ENCODE measurements at regions not wholly inside any gene's neighbourhood (a gene's known extent, or its start where the extent isn't known, plus 50 kb on each side); places are given as distances from the start of the nearest gene placed in this dataset.

DNA sequence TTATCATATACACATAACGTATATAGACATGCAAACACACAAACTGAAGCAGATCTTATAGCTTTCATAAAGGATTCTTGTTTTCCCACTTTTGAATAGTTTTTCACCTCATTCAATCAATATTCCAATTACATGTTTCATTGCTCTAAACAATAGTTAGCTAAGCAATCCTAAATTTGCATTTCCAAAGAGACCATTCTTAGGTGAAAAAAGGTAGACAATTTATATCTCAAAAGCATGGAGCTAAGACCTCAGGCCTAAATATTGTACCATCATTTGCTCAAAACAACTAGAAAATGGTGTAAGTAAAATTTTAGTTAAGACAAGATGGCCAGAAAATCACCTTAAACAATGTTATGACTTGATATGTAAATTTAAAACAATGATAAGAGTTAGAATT, 1148.5 kb upstream of the DIAPH2 start:
- no peak for TF ChIP-seq CREB1 (IDR thresholded peaks at IDR 0.05)
- TF ChIP-seq CREB1 (CRISPR knock-in tag; IDR thresholded peaks at IDR 0.05), result no peak
- no peak for TF ChIP-seq CTCF (CRISPR knock-in tag; IDR thresholded peaks at IDR 0.05)
- no peak for TF ChIP-seq ZNF276 (CRISPR knock-in tag; IDR thresholded peaks at IDR 0.05; ENCODE audit: low read depth)
- no peak for TF ChIP-seq ZNF121 (CRISPR knock-in tag; IDR thresholded peaks at IDR 0.05)
- no peak for TF ChIP-seq SETDB1 (CRISPR knock-in tag; IDR thresholded peaks at IDR 0.05; ENCODE audit: borderline replicate concordance)
- TF ChIP-seq ARNT (IDR thresholded peaks at IDR 0.05), result no peak
- TF ChIP-seq, protein P1, sequence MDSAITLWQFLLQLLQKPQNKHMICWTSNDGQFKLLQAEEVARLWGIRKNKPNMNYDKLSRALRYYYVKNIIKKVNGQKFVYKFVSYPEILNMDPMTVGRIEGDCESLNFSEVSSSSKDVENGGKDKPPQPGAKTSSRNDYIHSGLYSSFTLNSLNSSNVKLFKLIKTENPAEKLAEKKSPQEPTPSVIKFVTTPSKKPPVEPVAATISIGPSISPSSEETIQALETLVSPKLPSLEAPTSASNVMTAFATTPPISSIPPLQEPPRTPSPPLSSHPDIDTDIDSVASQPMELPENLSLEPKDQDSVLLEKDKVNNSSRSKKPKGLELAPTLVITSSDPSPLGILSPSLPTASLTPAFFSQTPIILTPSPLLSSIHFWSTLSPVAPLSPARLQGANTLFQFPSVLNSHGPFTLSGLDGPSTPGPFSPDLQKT (CRISPR knock-in tag; IDR thresholded peaks at IDR 0.05; ENCODE audit: borderline replicate concordance), result no peak
- TF ChIP-seq SRSF1 (optimal IDR thresholded peaks at IDR 0.05; ENCODE audit: low read depth, low read length), result no peak
- no peak for TF ChIP-seq SMYD3 (CRISPR knock-in tag; IDR thresholded peaks at IDR 0.05)
- TF ChIP-seq ETV6 (CRISPR knock-in tag; conservative IDR thresholded peaks at IDR 0.05), result no peak
- no peak for TF ChIP-seq NFRKB (IDR thresholded peaks at IDR 0.05)
- no peak for TF ChIP-seq ZBTB26 (CRISPR knock-in tag; IDR thresholded peaks at IDR 0.05; ENCODE audit: borderline replicate concordance)
- no peak for TF ChIP-seq POLR2A (IDR thresholded peaks at IDR 0.05; ENCODE audit: insufficient read depth in 1 of 2, low read depth in 2 of 2, low read length in 2 of 2)

Data from HepG2 (cell line).